Panc1 (cell line): ENCODE measurements at regions not wholly inside any gene's neighbourhood (a gene's known extent, or its start where the extent isn't known, plus 50 kb on each side); places are given as distances from the start of the nearest gene placed in this dataset.

ENCODE experiments used
- ATAC-seq: fragments of 200-7000 bp; cut with Tn5 transposase; 2 replicates; pipeline ENCODE4 v1.9.1; 2020; ENCODE audit warnings: mild to moderate bottlenecking, moderate library complexity
- BruUV-seq: library from RNA; stranded (reverse); fragments of 400-500 nt; replicated peaks from 2 replicates; lab custom pipeline; 2021; lab: Mats Ljungman, UMichigan
- CTCF ChIA-PET: fragments of 300-600 bp; sonication (Branson Sonifier 250); formaldehyde crosslinking; loops from one replicate; lab custom pipeline; 2022; ENCODE audit warnings: antibody characterized with exemption; lab: Charles Lee
- POLR2A ChIA-PET: fragments of 300-600 bp; sonication (Branson Sonifier 250); formaldehyde crosslinking; loops from one replicate; lab custom pipeline; 2022; ENCODE audit warnings: antibody characterized with exemption; lab: Charles Lee
- DNase-seq: peaks from one replicate; pipeline ENCODE4 v3.0.0-alpha.2; 2010; ENCODE audit warnings: low read depth, low spot score
- H3K27ac ChIP-seq: 2 replicates; pipeline ENCODE4 v1.5.1; 2011; ENCODE audit warnings: mild to moderate bottlenecking, low read length, inconsistent platforms
- H3K27me3 ChIP-seq: fragments of 200-500 bp; sonication (Bioruptor generic); 2 replicates; pipeline ENCODE4 v1.6.0; 2014; ENCODE audit warnings: low read length, inconsistent platforms; ENCODE audit not compliant: control insufficient read depth, insufficient read depth
- H3K36me3 ChIP-seq: fragments of 200-500 bp; sonication (Bioruptor generic); 2 replicates; pipeline ENCODE4 v1.5.1; 2014; ENCODE audit warnings: inconsistent platforms, mild to moderate bottlenecking, low read length, moderate library complexity; ENCODE audit not compliant: control insufficient read depth, insufficient read depth
- H3K4me1 ChIP-seq: 2 replicates; pipeline ENCODE4 v1.5.1; 2011; ENCODE audit warnings: inconsistent platforms, mild to moderate bottlenecking, low read length, moderate library complexity; ENCODE audit not compliant: control insufficient read depth, insufficient read depth
- H3K4me3 ChIP-seq, 2 experiments: 2 replicates each; pipeline ENCODE4 v1.5.1; 2011 to 2012; ENCODE audit warnings: low read depth in 2 of 2, low read length in 2 of 2, mild to moderate bottlenecking in 2 of 2, inconsistent platforms in 1 of 2, moderate library complexity in 1 of 2
- H3K9me3 ChIP-seq: fragments of 200-500 bp; sonication (Bioruptor generic); 2 replicates; pipeline ENCODE4 v1.5.1; 2014; ENCODE audit warnings: low read depth, mild to moderate bottlenecking, inconsistent platforms, low read length, moderate library complexity; ENCODE audit not compliant: control insufficient read depth, insufficient read depth
- CTCF ChIP-seq: fragments of 450-650 bp; IDR thresholded peaks from 2 replicates; pipeline ENCODE4 v1.5.1; 2017; ENCODE audit warnings: mild to moderate bottlenecking
- POLR2AphosphoS5 ChIP-seq: IDR thresholded peaks from 2 replicates; pipeline ENCODE4 v1.6.1; 2012; ENCODE audit warnings: mild to moderate bottlenecking, low read depth, low read length, moderate library complexity
- REST ChIP-seq, 2 experiments: IDR thresholded peaks; 2 replicates each; pipeline ENCODE4 v1.6.1; 2011 to 2012; ENCODE audit warnings: low read depth in 2 of 2, control low read depth in 1 of 2, low read length in 1 of 2, mild to moderate bottlenecking in 1 of 2, moderate library complexity in 1 of 2; ENCODE audit not compliant: insufficient read depth in 1 of 2
- SIN3A ChIP-seq: IDR thresholded peaks from 2 replicates; pipeline ENCODE4 v1.6.1; 2012; ENCODE audit warnings: low read depth, mild to moderate bottlenecking, low read length, moderate library complexity, borderline replicate concordance; ENCODE audit not compliant: insufficient read depth
- TCF7L2 ChIP-seq: IDR thresholded peaks from 2 replicates; pipeline ENCODE4 v1.6.1; 2011; ENCODE audit warnings: mild to moderate bottlenecking, low read depth, low read length, inconsistent platforms
- in situ Hi-C: cut with HindIII; loops from 2 replicates; pipeline ENCODE4 v1.10.0; 2016; ENCODE audit warnings: low sequenced_read_pairs, low pct_unique_long_range_greater_than_20kb
- intact Hi-C: fragments of 100-400 bp; cut with micrococcal nuclease; formaldehyde crosslinking; loops from one replicate; pipeline ENCODE4 v1.10.0; 2022; ENCODE audit not compliant: unreplicated experiment

- Histone ChIP-seq H3K4me3 (no peak overlapping the region), H3K4me1 (no peaks in the 10 kb centered on the region), H3K27me3 (no peaks in the 10 kb centered on the region), H3K27ac (no peak overlapping the region), H3K9me3 (no peaks in the 10 kb centered on the region), H3K36me3 (no peaks in the 10 kb centered on the region)
- CTCF ChIA-PET, result no interaction called here
- POLR2A ChIA-PET, result no interaction called here
- intact Hi-C loops (no loop called here), in situ Hi-C loops (no loop called here)
- ATAC-seq, result no peak
- no peak for TF ChIP-seq SIN3A
- no peak for TF ChIP-seq REST (IDR thresholded peaks at IDR 0.05; ENCODE audit: insufficient read depth in 1 of 2, low read depth in 2 of 2, low read length in 1 of 2)
- no peak for TF ChIP-seq CTCF
- TF ChIP-seq POLR2AphosphoS5, result no peak
- no peak for TF ChIP-seq TCF7L2
- no TSS peak for BruUV-seq
- no peak for DNase-seq
Observed at GRCh38 chr15:97194750-97195149, 765.8 kb upstream of the ARRDC4 start.

- H3K4me1 ChIP-seq, result no peaks in the 10 kb centered on the region
- in situ Hi-C loops (no loop called here), intact Hi-C loops (no loop called here)
- ChIA-PET CTCF (no interaction called here), POLR2A (no interaction called here)
- no peaks in the 10 kb centered on the region for H3K9me3 ChIP-seq
- H3K36me3 ChIP-seq, result no peaks in the 10 kb centered on the region
- H3K27ac ChIP-seq, result no peak overlapping the region
- ATAC-seq (no peak), DNase-seq (no peak)
- no peaks in the 10 kb centered on the region for H3K27me3 ChIP-seq
- no TSS peak for BruUV-seq
- H3K4me3 ChIP-seq, result no peak overlapping the region
- TF ChIP-seq POLR2AphosphoS5 (no peak), CTCF (no peak), REST (IDR thresholded peaks at IDR 0.05; ENCODE audit: insufficient read depth in 1 of 2, low read depth in 2 of 2, low read length in 1 of 2) (no peak), SIN3A (no peak), TCF7L2 (no peak)
Observed at GRCh38 chr15:97196048-97197014, 764.2 kb upstream of the ARRDC4 start.
